ENCODE measurements at regions not wholly inside any gene's neighbourhood (a gene's known extent, or its start where the extent isn't known, plus 50 kb on each side); places are given as distances from the start of the nearest gene placed in this dataset.

- Histone ChIP-seq H3K4me1 (ENCODE audit: control insufficient read depth, insufficient read depth, low read length) (no peaks in the 10 kb centered on the region), H3K9me3 (ENCODE audit: control insufficient read depth, insufficient read depth, low read depth, low read length) (no peaks in the 10 kb centered on the region), H3K36me3 (ENCODE audit: control insufficient read depth in 2 of 2, insufficient read depth in 1 of 2, low read length in 2 of 2) (no peaks in the 10 kb centered on the region), H3K27ac (ENCODE audit: extremely low read depth, low read depth, low read length) (no peak overlapping the region), H3K4me3 (ENCODE audit: low read depth, low read length) (no peak overlapping the region)
- TF ChIP-seq PRDM10 (tag by site-specific recombination; IDR thresholded peaks at IDR 0.05) (no peak), ZBTB17 (tag by site-specific recombination; IDR thresholded peaks at IDR 0.05) (no peak), ZNF174 (tag by site-specific recombination; IDR thresholded peaks at IDR 0.05) (no peak), ZNF416 (tag by site-specific recombination; IDR thresholded peaks at IDR 0.05) (no peak), ZNF48 (tag by site-specific recombination; IDR thresholded peaks at IDR 0.05) (no peak), TCF7L2 (IDR thresholded peaks at IDR 0.05; ENCODE audit: borderline replicate concordance, low read depth, low read length) (no peak), ZNF670 (tag by site-specific recombination; IDR thresholded peaks at IDR 0.05; ENCODE audit: low read depth) (no peak), ZNF280D (tag by site-specific recombination; IDR thresholded peaks at IDR 0.05) (no peak), ZNF560 (tag by site-specific recombination; IDR thresholded peaks at IDR 0.05; ENCODE audit: borderline replicate concordance) (no peak), ZNF549 (tag by site-specific recombination; IDR thresholded peaks at IDR 0.05) (no peak), OSR2 (tag by site-specific recombination; IDR thresholded peaks at IDR 0.05) (no peak), ZNF518A (tag by site-specific recombination; conservative IDR thresholded peaks at IDR 0.05; ENCODE audit: low read depth) (no peak), BCL11A (tag by site-specific recombination; IDR thresholded peaks at IDR 0.05; ENCODE audit: low read depth) (no peak), ZNF704 (tag by site-specific recombination; IDR thresholded peaks at IDR 0.05) (no peak), ZNF169 (tag by site-specific recombination; IDR thresholded peaks at IDR 0.05) (no peak), ZEB2 (tag by site-specific recombination; IDR thresholded peaks at IDR 0.05) (no peak), ZNF280C (tag by site-specific recombination; IDR thresholded peaks at IDR 0.05) (no peak), KLF16 (tag by site-specific recombination; IDR thresholded peaks at IDR 0.05) (no peak), ZNF449 (tag by site-specific recombination; IDR thresholded peaks at IDR 0.05) (no peak), MEIS1 (CRISPR knock-in tag; IDR thresholded peaks at IDR 0.05; ENCODE audit: borderline replicate concordance) (no peak)
- CTCF ChIA-PET: no interaction called here
- POLR2A ChIA-PET: no interaction called here
Measured at GRCh38 chrX:125394449-125394848, 74.8 kb downstream of the TEX13C start.
